NCI-H2171 (cell line): ENCODE measurements at regions not wholly inside any gene's neighbourhood (a gene's known extent, or its start where the extent isn't known, plus 50 kb on each side); places are given as distances from the start of the nearest gene placed in this dataset.

ENCODE experiments used
- DNase-seq: peaks from one replicate; lab custom pipeline; 2025; lab: John Stamatoyannopoulos, UW

- no peak for DNase-seq
Measured at GRCh38 chr6:9610620-9611415, 804.1 kb downstream of the TFAP2A start.

DNA sequence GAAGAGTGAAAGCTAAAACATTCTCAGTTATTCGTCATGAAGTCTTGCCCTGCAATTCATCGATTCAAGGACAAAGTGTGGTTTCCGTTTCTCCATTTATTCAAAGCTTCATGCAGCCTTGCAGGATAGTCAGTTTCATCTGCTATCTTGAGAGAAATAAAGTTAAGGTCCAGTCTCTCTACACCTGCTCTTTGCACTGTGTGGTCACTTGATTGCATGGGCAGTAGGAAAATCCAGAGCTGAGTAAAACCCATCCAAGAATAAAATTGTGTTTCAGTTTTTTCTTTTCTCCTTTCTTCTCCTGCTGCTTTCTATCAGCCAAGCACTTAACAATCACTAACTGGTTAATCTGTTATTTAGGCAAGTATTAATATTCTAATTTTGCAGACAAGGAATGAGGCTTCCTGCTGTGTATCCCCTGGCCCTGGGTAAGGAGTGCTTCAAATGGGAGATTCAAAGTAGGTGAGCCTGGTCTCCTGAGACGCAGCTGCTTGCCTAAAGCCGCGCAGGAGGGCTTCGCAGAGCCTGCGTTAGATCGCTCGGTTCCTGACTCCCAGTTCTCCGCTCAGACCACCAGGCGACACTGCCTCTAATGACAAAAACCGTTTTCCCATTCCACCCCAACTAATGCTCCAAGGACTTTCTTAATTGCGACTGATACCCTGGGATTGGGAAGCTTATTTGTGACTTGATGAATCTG lies 808.3 kb downstream of the TFAP2A start:
- no peak for DNase-seq

GRCh38 chr6:9594746-9595145 lies 820.1 kb downstream of the TFAP2A start:
- no peak for DNase-seq

GRCh38 chr6:9593554-9593953 lies 821.3 kb downstream of the TFAP2A start:
- no peak for DNase-seq

- no peak for DNase-seq
Measured at GRCh38 chr6:9583753-9584352, 831.0 kb downstream of the TFAP2A start.

DNA sequence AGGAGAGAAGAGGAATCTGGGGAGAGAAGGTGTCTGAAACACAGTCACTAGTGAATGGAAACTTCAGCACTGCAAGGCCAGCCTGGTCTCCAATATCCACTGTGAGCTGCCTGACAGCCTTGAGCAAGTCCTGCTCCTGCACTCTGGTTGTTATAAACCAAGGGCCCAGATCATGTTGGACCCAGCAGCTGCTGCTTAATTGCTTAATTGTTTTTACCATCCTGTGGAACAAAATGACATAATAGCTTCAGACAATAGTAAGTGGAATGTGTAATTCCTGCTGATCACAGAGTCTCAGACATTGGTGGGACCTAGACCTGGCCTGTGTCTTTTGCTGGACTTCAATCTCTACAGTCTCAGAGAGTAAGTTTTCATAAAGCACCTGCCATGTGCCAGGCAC lies 833.7 kb downstream of the TFAP2A start:
- no peak for DNase-seq

DNA sequence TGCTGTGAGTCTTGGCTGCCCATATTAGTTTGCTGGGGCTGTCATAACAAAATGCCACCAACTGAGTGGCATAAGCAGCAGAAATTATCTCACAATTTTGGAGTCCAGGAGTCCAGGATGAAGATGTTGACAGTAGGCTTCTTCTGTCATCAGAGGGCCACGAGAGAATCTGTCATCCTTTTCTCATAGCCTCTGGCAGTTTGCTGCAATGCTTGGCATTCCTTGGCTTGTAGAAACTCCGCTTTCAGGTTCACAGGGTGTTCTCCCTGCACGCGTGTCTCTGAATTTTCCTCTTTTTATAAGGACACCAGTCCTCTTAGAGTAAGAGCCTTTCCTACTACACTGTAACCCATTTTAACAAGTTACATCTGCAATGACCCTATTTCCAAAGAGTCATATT lies 838.4 kb downstream of the TFAP2A start:
- DNase-seq, result no peak

DNA sequence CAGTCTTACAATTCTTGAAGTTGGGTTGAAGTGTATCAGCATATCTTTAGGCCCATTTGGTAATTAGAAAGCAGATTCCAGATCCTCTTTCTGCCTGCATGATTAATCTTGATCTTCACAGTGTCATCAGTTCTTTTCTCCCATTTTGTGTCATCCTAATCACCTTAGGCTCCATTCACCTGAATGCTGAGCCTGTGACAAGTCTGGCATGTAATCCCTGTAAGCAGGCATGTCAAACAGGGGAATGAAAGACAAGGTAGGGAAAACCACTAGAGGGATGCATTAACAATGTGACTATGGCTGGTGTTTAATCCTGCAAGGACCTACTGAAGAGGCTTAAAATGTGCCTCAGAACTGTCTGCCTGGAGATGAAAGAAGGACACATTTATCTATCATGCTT lies 848.8 kb downstream of the TFAP2A start:
- no peak for DNase-seq

- no peak for DNase-seq
Measured at GRCh38 chr6:9564021-9564420, 850.9 kb downstream of the TFAP2A start.

GRCh38 chr6:9563568-9563967 lies 851.3 kb downstream of the TFAP2A start:
- no peak for DNase-seq

- DNase-seq, result no peak
Measured at GRCh38 chr6:9554806-9555205, 860.1 kb downstream of the TFAP2A start.

DNA sequence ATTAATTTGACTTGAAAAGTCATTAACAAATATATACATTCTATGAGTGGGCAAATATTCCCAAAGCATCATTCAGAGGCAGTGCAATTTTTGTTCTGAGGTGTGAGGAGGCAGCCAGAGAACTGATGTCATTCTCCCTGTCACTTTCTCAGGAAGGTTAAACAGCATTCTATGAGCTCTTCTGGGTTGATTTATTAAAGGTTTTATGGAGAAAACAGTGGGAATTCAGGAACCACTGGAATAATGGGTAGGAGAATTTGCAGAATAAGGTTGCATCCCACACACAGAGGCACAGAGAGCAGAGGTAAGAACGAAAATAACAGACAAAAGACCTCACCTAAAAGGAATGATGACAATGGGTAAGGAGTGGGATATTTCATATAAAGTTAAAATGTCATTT lies 860.6 kb downstream of the TFAP2A start:
- DNase-seq, result no peak

DNA sequence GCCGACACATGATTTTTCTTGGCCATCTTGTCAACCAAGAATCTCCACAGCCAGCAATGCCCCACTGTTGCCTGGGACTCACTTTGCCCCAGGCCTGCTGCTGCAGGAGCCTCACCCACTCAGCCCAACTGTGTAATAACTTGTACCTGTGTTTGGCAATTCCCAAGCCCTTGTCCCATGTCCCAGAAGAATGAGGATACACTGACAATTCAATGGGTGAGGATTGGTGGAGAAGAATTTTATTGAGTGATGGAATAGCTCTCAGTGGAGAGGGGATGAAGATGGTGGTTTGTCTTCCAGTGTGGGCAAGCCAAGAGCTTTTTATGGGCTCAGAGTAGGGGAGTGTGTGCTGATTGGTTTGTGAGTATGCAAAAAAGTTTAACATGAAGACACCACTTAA lies 861.9 kb downstream of the TFAP2A start:
- no peak for DNase-seq

DNA sequence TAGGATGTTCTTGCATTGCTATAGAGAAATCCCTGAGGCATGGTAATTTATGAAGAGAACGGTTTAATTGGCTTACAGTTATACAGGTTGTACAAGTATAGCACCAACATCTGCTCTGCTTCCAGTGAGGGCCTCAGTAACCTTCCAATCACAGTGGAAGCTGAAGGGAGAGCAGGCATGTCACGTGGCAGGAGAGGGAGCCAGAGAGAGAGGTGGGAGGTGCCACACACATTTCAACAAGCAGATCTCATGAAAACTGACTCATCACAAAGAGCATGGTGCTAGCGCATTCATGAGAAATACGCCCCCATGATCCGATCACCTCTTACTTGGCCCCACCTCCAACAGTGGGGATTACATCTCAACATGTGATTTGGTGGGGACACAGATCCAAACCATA lies 871.2 kb downstream of the TFAP2A start:
- no peak for DNase-seq

DNA sequence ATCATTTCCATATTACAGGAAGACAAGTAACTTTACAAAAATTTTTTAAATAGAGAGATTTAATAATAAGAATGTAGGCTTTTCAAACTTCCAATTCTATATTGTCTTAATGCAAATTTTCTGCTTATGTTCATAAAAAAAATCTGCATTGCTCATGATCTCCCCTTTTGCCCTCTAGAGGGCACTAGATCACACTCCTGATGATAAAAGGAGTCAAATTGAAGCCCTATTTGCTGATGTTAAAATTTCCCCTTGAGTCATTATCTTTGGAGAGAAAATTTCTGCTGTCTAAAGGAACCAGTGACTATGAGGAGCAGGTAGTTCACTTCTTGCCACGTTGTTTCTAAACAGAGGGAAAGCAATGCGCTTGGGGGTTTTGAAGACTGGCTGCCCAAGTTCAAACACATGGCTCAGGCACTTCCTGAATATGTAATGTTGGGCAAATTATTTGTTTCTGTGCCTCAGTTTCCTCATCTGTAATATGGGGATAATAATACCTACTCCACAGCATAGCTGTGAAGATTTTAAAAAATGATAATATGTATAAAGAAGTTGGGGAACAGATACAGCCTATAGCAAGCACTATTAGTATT lies 874.2 kb downstream of the TFAP2A start:
- no peak for DNase-seq

DNA sequence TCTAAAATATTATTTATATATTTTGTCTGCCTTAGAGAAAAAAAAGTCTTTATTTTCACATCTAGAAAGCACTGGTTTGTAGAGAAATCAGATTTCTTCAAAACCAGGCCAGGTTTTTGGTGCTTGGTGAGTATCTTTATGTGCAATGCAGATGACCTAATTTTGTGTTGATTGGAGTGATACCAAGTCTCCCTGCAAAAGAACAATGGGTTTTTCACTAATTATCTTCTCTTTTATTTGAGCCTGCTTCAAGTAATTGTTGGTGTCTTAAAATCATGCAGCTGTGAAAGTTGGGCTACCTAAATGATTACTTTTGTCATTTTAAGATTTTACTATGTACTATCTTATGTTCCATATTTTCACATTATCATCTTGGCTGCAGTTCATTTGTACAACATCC lies 874.7 kb downstream of the TFAP2A start:
- DNase-seq, result no peak

DNA sequence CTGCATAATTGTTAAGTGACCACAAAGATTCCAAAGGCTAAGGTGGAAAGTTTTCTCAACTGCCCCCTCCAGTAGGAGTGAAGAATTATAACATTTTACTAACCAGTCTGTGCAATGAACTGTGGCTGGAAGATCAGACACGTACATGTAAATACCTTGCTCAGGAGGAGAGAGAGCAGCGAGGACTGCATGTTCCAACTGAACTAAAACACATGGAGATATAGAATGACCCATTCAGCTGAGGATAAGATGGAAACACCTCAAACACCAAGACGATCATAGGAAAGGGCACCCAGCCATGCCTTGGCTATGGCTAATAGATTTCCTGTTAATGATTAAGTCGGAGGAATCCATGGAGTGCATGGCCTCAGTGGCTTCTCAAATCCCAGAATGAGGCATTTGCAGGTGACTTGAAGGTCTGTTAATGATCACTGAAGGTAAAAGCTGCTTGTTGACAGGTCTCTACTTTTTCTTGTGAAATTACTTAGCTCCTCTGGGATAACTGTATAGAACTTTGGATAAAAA lies 875.6 kb downstream of the TFAP2A start:
- DNase-seq, result no peak

DNA sequence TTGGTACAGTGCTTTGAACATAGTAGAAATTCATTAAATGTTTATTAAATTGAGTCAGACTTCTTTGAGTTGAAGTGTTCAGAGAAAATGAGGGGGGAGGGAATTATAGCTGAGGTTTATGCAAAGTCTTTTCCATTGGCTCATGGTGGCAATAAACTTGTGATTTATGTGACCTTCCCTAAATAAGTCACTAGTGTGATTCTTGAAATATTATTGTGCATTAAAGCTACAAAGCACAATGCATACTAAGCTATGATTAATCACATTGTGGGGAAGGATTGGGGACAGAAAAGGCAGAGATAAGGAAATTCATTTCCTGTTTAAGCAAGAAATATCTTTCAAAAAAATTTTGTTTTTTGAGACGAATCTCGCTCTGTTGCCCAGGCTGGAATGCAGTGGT lies 877.5 kb downstream of the TFAP2A start:
- no peak for DNase-seq

- no peak for DNase-seq
Measured at GRCh38 chr6:9535106-9535505, 879.8 kb downstream of the TFAP2A start.

- DNase-seq, result no peak
Measured at GRCh38 chr6:9532621-9533557, 882.0 kb downstream of the TFAP2A start.

DNA sequence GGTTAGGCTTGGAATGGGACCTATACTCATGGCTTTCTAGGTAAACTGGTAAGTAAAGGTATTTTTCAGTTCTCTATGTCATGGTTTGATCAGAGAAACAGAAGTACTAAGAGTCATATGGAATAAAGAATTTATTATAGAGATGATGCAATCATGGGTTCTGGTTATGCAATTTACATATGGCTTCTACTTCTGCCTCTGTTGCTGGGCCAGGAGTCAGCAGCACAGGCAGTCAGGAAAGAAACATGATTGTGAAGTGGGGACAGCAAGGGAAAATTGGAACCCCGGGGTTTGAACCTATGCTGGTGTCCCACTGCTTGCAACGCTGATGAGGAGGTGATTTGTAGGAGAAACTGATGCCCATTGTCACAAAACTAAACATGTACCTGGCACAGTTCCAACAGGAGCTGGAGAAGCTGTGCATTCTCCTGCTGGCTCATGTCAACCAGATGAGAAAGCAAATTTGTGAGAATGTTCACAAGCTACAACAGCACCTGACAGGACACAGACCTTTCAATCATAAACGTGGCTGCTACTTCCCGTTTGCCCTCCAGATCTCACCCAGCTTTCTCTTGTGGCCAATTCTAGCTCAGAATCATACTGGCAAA lies 887.1 kb downstream of the TFAP2A start:
- DNase-seq, result no peak
